Ovary (tissue), 7 donors: ENCODE measurements at regions not wholly inside any gene's neighbourhood (a gene's known extent, or its start where the extent isn't known, plus 50 kb on each side); places are given as distances from the start of the nearest gene placed in this dataset.

Experiments used
- DNase-seq, 5 donors: peaks; one replicate each; pipeline ENCODE4 v3.0.0-alpha.2; 2019 to 2020
- H3K27ac ChIP-seq, 2 donors: fragments of 200-600 bp; one replicate each; pipeline versions ENCODE4 v1.5.1 to v1.8.0; 2019 to 2022
- H3K27me3 ChIP-seq: fragments of 200-600 bp; one replicate; pipeline ENCODE4 v1.8.0; 2022
- H3K36me3 ChIP-seq: fragments of 200-600 bp; sonication (generic); one replicate; pipeline ENCODE4 v1.5.1; 2019
- H3K4me1 ChIP-seq: one replicate; pipeline ENCODE4 v1.8.1; 2013; ENCODE audit warnings: mild to moderate bottlenecking, moderate library complexity; ENCODE audit not compliant: insufficient read depth
- H3K4me3 ChIP-seq: fragments of 200-600 bp; sonication (generic); one replicate; pipeline ENCODE4 v1.5.1; 2017
- H3K9me3 ChIP-seq, 2 donors: fragments of 200-600 bp in 1 of 2; sonication (generic) in 1 of 2; one replicate each; pipeline versions ENCODE4 v1.5.1 to v1.8.1; 2013 to 2019; ENCODE audit warnings: mild to moderate bottlenecking in 1 of 2, moderate library complexity in 1 of 2
- EP300 ChIP-seq: sonication (generic); formaldehyde crosslinking; IDR thresholded peaks from one replicate; pipeline ENCODE4 v1.6.1; 2017; ENCODE audit warnings: antibody characterized with exemption
- POLR2A ChIP-seq: fragments of 450-650 bp; IDR thresholded peaks from one replicate; pipeline ENCODE4 v1.6.1; 2017; ENCODE audit warnings: antibody characterized with exemption, mild to moderate bottlenecking, moderate library complexity
- WGBS, 3 donors: extraction: QIAGEN DNeasy Blood & Tissue Kit in 1 of 3; methylation state at CpG; one replicate each; pipeline versions ENCODE4 v1.1.5 to v1.1.7; 2013 to 2017; 5-methylcytosine and 5-hydroxymethylcytosine counted together
- intact Hi-C, 4 donors: fragments of 100-400 bp; cut with DNase I; formaldehyde crosslinking; loops; one replicate each; pipeline versions ENCODE4 v1.11.0 to v1.15.1; 2022 to 2023
- TF ChIP-seq, protein P1 (sequence below), 3 donors: fragments of 450-650 bp in 2 of 3; fragments of 200-600 bp in 1 of 3; IDR thresholded peaks; one replicate each; pipeline versions ENCODE4 v1.5.1 to v1.8.0; 2016 to 2022; ENCODE audit warnings: antibody characterized with exemption in 3 of 3, mild to moderate bottlenecking in 1 of 3
- donor health status: DM: no; HTN: no; CAD: no; lungs with moderate emphysema.
- donor health status: DM: no; HTN: no; CAD: no.
- donor health status: Bipolar disorder and iron deficiency.
- donor health status: DM: no; HTN: no; CAD: no.
- donor health status: DM: yes; HTN: yes; CAD: no.

- intact Hi-C loops, result no loop called here
- 10 to 15% (median 11%) methylated on average over 7 of the region's 7 CpGs for WGBS, 3 donors
- no peaks in the 10 kb centered on the region for H3K9me3 ChIP-seq
- no peak for DNase-seq
- H3K27me3 ChIP-seq, result no peaks in the 10 kb centered on the region
- H3K36me3 ChIP-seq, result no peaks in the 10 kb centered on the region
- TF ChIP-seq, protein P1, sequence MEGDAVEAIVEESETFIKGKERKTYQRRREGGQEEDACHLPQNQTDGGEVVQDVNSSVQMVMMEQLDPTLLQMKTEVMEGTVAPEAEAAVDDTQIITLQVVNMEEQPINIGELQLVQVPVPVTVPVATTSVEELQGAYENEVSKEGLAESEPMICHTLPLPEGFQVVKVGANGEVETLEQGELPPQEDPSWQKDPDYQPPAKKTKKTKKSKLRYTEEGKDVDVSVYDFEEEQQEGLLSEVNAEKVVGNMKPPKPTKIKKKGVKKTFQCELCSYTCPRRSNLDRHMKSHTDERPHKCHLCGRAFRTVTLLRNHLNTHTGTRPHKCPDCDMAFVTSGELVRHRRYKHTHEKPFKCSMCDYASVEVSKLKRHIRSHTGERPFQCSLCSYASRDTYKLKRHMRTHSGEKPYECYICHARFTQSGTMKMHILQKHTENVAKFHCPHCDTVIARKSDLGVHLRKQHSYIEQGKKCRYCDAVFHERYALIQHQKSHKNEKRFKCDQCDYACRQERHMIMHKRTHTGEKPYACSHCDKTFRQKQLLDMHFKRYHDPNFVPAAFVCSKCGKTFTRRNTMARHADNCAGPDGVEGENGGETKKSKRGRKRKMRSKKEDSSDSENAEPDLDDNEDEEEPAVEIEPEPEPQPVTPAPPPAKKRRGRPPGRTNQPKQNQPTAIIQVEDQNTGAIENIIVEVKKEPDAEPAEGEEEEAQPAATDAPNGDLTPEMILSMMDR (IDR thresholded peaks at IDR 0.05), result no peak
- TF ChIP-seq EP300 (no peak), POLR2A (no peak)
- no peaks in the 10 kb centered on the region for H3K4me1 ChIP-seq
- H3K4me3 ChIP-seq, result no peak overlapping the region
- H3K27ac ChIP-seq, result no peak overlapping the region
These were observed 233.7 kb upstream of the NAV2 start for GRCh38 chr11:19478891-19479290.

DNA sequence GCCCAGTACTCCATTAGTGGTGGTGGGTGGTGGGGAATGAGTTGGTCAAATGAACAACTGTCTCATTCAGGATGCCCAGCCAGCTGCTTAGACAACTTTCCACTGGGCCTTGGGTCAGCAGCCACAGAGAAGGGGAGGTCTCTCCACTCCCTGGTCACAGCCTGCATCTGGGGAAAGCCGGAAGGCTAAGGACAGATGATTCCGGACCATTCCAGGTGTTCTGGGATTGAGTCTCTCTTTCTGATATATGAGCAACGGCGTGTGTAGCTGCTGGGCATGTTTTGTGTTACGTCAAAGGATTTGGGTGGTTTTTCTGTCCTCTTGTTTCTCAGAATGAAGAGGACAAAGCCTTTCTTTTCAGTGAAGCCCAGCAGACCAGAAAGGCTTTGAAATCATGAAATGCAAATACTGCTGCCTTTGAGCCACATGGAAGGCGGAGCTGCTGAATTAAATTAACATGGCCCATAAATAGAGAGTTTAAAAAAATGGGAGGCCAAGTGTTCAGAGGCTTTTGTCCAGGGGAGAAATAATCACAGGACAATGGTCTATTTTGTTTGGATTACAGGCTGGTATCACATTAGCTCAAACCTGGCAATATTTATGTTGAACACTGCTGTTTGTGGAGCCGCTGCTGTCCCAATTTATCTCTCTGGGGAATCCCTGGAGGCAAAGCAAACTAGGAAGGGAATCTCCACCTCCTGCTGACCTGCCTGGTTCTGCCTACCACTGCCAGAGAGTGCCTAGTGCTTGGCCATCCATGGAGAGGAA lies 234.4 kb upstream of the E2F8 start:
- intact Hi-C loops, result no loop called here
- no peak for DNase-seq
- WGBS, 3 donors, result 66 to 77% (median 67%) methylated on average over 7 of the region's 7 CpGs
- no peaks in the 10 kb centered on the region for H3K36me3 ChIP-seq
- no peaks in the 10 kb centered on the region for H3K4me1 ChIP-seq
- H3K27ac ChIP-seq, result no peak overlapping the region
- H3K9me3 ChIP-seq, result no peaks in the 10 kb centered on the region
- TF ChIP-seq, protein P1 (IDR thresholded peaks at IDR 0.05), result no peak
- TF ChIP-seq EP300 (no peak), POLR2A (no peak)
- no peaks in the 10 kb centered on the region for H3K27me3 ChIP-seq
- H3K4me3 ChIP-seq, result no peak overlapping the region

- Histone ChIP-seq H3K4me3 (no peak overlapping the region), H3K27ac (no peak overlapping the region), H3K4me1 (no peaks in the 10 kb centered on the region), H3K9me3 (no peaks in the 10 kb centered on the region), H3K27me3 (no peaks in the 10 kb centered on the region), H3K36me3 (no peaks in the 10 kb centered on the region)
- TF ChIP-seq, protein P1 (IDR thresholded peaks at IDR 0.05), result no peak
- TF ChIP-seq EP300 (no peak), POLR2A (no peak)
- WGBS, 3 donors, result 68 to 81% (median 73%) methylated on average over 4 of the region's 4 CpGs
- DNase-seq, result no peak
- intact Hi-C loops, result no loop called here
These were observed 233.5 kb upstream of the E2F8 start for GRCh38 chr11:19474211-19474610.

DNA sequence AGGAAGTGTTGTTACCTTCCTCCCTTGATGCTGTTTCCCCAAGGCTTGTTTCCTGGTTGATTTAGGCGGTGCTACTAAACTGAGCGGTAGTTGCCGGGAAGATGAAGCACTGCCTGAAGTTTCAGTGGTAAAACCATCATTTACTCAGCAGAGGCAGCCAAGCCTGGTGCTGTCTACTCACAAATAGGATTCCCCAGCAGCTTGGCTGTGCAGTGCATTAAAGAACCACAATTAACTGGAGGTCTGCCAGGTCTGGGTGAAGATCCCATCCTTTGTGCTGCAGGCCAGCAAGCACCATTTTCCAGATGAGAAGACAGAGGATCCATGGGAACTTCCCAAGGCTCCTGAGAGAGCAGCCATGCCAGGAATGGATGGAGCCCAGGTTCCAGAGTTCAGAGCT lies 231.9 kb upstream of the E2F8 start:
- Histone ChIP-seq H3K4me1 (no peaks in the 10 kb centered on the region), H3K36me3 (no peaks in the 10 kb centered on the region), H3K27ac (no peak overlapping the region), H3K4me3 (no peak overlapping the region), H3K9me3 (no peaks in the 10 kb centered on the region), H3K27me3 (no peaks in the 10 kb centered on the region)
- WGBS, 3 donors, result 72 to 74% (median 73%) methylated on average over 3 of the region's 3 CpGs
- TF ChIP-seq EP300 (no peak), POLR2A (no peak)
- TF ChIP-seq, protein P1 (IDR thresholded peaks at IDR 0.05), result no peak
- no peak for DNase-seq
- intact Hi-C loops, result no loop called here
